Fibroblast of pulmonary artery (primary cell): ENCODE measurements at regions not wholly inside any gene's neighbourhood (a gene's known extent, or its start where the extent isn't known, plus 50 kb on each side); places are given as distances from the start of the nearest gene placed in this dataset.

Experiments used
- DNase-seq: peaks from one replicate; pipeline ENCODE4 v3.0.0-alpha.2; 2010; ENCODE audit warnings: low read depth
- H3K4me3 ChIP-seq: replicated peaks from 2 replicates; pipeline ENCODE4 v1.5.1; 2011; ENCODE audit warnings: low read depth, mild to moderate bottlenecking, control low read depth, low read length, moderate library complexity
- CTCF ChIP-seq: IDR thresholded peaks from 2 replicates; pipeline ENCODE4 v1.5.1; 2011; ENCODE audit warnings: mild to moderate bottlenecking, control low read depth, low read length, inconsistent platforms; ENCODE audit errors: missing control alignments

DNA sequence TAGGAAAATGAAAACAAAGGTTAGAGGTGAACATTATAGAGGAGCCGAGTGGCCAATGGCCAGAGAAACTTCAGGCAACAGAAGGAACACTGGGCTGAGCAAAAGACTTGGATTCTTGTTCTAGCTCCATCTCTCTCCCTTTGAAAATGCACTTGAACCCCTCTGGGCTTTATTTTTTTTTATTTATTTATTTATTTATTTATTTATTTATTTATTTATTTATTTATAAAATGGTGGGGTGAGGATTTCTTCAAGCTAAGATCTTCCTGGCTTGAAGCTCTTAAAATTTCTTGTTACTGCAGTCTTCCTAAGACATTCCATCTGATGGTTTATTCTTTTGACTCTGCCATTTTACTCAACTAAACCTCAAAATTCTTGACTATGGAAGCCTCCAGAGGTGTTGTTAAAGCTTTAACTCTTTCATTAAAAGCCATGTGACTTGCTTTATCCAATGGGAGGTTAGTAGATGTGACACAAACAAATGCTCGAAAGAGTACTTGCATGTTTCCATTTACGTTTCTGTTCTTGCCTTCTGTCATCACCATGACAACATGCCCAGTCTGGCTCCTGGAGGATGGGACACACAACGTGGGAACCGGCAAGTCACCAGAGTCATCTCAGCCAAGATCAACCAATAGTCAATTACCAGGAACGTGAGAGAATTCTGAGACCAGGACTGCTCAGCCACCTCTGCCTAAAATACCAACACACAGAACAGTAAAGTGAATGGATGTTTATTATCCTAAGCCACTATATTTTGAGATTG, 325.2 kb upstream of the CTNNB1 start:
- no peak for TF ChIP-seq CTCF
- no peak for DNase-seq
- no peak overlapping the region for H3K4me3 ChIP-seq

GRCh38 chr3:40875581-40875980, 323.7 kb upstream of the CTNNB1 start:
- no peak for TF ChIP-seq CTCF
- DNase-seq, result no peak

DNA sequence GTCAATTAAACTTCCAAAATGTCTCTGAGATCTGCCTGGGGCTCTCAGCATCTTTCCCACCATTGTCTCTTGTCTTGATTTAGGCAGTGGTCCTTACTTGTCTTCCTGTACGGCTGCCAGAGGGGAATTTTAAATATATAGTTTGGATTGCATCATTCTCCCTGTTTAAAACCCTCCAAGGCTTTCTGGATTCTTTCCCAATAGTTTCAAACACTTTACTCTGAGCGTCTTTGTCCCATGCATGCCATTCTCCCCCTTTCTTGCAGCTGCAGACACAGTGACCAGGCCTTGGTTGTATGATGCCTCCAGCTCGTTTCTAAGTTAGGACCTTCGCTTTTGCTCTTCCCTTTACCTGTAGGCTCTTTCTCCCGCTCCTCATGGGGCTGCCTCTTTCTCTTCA, 323.3 kb upstream of the CTNNB1 start:
- no peak for TF ChIP-seq CTCF
- peak; percentile 23 for DNase-seq

More at GRCh38 chr3:40875581-40875980, 323.7 kb upstream of the CTNNB1 start:
- no peak overlapping the region for H3K4me3 ChIP-seq

DNA sequence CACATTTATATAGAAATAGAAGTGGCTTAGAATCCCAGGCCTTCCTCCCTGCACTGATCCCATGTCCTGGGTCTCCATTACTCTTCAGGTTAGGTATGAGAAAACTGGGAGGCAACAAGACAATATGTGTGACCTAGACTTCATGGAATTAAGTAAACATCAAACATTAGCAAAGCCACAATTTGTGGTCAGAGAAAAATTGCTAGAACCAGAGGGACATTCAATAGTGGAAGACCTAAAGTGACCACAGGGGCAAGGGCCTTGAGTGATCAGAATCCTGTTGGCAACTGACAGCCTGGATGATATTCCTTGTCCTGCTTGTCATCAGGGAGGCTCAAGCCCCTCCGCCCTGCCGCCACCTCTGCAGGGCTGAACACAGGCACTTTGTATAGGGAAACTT, 322.8 kb upstream of the CTNNB1 start:
- TF ChIP-seq CTCF, result no peak
- DNase-seq, result no peak
- no peak overlapping the region for H3K4me3 ChIP-seq

More for the DNA sequence above, 323.3 kb upstream of the CTNNB1 start:
- no peak overlapping the region for H3K4me3 ChIP-seq

DNA sequence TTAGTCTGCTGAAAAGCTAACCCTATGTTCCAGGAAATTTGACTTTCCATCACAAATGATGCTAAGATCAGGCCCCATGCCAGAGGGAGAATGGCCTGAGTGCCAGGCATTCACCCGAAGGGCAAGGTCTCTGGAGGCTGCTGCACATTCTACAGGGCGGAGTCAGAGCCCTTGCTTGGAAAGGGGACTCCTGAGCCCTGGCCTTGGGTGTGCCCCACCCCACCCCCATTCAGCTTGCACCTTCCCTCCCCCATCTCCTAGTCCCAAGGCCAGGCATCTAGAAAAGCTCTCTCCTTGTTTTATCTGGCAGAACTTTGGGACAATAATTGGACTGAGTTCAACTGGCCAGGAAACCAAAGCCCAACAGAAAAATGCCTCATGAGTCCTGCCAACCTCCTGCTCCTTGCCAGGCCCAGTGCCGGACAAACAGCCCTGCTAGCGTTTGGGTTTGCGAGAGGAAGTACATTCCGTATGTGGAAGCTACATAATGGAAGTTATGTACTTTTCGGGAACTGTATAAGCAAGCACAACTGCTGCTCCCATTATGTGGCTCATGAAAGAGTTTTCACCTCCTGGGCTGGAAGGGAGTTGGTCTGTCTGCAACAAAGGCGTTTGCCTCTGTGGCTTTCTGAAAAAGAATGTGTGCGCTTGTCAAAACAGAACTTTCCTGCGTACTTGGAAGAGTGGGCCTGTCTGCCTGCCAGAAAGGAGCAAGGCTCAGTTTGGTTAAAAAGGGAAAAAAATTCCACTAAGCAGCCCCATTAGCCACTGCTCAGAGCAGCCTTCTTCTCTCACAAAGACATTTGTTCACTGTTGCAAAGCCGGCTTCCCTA, 321.5 kb upstream of the CTNNB1 start:
- TF ChIP-seq CTCF, result no peak
- DNase-seq, result peak; percentile 84
- H3K4me3 ChIP-seq, result no peak overlapping the region

GRCh38 chr3:40878464-40878905, 320.8 kb upstream of the CTNNB1 start:
- H3K4me3 ChIP-seq, result no peak overlapping the region
- DNase-seq, result no peak
- no peak for TF ChIP-seq CTCF
